GM10248 (cell line): ENCODE measurements at regions not wholly inside any gene's neighbourhood (a gene's known extent, or its start where the extent isn't known, plus 50 kb on each side); places are given as distances from the start of the nearest gene placed in this dataset.
"Not testable (repeated sequence)": the region's sequence is repeated elsewhere in the genome, so short reads cannot be mapped to it uniquely, and the experiment has no call there.

ENCODE experiments used
- CTCF ChIA-PET: fragments of 300-600 bp; sonication (Branson Sonifier 250); formaldehyde crosslinking; extraction: SDS; loops from one replicate; lab custom pipeline; 2021; ENCODE audit warnings: antibody characterized with exemption; lab: Yijun Ruan, JAX
- POLR2A ChIA-PET: fragments of 350-650 bp; sonication (Branson Sonifier 250); formaldehyde crosslinking; extraction: SDS; loops from one replicate; lab custom pipeline; 2020; ENCODE audit warnings: antibody characterized with exemption; lab: Yijun Ruan, JAX
- DNase-seq: peaks from one replicate; pipeline ENCODE4 v3.0.0; 2012; ENCODE audit errors: extremely low spot score
- TF ChIP-seq, protein P1 (sequence below): IDR thresholded peaks from 2 replicates; pipeline ENCODE4 v1.5.1; 2012; ENCODE audit warnings: mild to moderate bottlenecking, low read depth; ENCODE audit errors: extremely low read depth, missing control alignments, control extremely low read depth

DNA sequence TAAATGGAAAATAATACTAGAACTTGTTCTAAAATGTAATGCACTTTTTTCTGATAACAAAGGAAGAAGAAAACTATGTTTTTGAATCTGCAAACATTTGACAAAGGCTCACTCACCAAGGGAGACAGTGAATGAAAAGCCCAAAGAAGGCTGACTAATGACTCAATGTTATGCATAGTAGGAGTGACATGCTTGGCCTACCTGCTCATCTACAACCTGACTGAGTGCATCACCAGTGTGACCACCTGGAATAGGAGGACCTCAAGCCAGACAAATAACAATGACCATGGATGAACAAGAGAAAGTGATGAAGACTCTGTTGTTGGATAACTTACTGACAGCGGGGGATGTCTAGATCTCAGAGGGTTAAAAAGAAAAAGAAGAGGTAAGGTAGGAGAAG lies 157.2 kb downstream of the SIM1 start:
- TF ChIP-seq, protein P1, sequence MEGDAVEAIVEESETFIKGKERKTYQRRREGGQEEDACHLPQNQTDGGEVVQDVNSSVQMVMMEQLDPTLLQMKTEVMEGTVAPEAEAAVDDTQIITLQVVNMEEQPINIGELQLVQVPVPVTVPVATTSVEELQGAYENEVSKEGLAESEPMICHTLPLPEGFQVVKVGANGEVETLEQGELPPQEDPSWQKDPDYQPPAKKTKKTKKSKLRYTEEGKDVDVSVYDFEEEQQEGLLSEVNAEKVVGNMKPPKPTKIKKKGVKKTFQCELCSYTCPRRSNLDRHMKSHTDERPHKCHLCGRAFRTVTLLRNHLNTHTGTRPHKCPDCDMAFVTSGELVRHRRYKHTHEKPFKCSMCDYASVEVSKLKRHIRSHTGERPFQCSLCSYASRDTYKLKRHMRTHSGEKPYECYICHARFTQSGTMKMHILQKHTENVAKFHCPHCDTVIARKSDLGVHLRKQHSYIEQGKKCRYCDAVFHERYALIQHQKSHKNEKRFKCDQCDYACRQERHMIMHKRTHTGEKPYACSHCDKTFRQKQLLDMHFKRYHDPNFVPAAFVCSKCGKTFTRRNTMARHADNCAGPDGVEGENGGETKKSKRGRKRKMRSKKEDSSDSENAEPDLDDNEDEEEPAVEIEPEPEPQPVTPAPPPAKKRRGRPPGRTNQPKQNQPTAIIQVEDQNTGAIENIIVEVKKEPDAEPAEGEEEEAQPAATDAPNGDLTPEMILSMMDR = no peak
- ChIA-PET CTCF (no interaction called here), POLR2A (no interaction called here)
- no peak for DNase-seq

DNA sequence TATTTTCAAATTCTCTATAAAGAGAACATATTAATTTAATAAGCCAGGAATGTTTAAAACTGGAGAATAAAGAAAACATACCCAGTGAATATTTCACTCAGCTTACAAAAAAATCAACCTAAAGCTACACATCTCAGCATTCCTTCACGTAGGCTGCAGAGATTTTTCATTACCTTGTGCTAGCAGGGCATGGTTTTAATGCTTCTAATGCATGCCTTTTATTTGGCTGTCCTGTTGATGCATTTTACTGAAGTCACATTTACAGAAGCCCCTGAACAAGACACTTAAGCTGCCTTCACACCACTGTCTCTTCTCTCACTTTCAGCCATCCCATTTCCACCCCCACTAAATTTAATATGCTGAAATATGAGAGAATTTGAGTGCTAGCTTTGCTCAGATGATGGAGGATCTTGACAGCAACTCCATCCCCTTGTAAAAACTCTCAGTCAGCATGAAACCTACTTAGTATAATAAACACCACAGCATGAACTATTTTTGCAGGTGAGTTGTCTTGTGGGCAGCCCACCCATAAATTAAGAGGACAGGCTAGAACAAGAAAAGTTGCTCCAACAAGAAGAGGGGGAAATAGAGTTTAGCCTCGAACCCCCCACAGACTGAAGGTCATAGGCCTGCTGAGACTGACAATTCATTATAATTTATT lies 159.4 kb downstream of the SIM1 start:
- TF ChIP-seq, protein P1 = no peak
- CTCF ChIA-PET = interaction anchor here (0.8 to 1.9 kb wide), 2 partner anchors 9 to 15 kb away, joined by 4 to 5 read pairs; no protein-coding TSS in a partner anchor
- POLR2A ChIA-PET = no interaction called here
- DNase-seq = no peak

DNA sequence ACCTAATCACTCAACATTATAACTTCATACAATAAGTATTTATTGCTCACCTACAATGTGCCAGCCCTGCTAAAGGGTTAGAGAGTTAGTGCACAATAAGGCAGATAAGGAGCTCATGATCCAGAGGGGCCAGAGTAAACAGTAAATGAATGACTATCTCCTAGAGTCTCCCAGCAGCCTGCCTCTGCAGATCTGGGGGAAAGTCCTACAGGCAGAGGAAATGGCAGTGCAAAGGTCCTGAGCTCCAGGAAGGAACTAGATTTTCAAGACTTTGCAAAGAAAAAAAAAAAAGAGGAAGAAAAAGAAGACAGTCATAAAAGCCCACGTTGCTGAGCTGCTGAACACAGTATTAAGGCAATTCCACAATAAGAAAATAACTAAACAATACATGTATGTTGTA lies 160.1 kb downstream of the SIM1 start:
- TF ChIP-seq, protein P1 = no peak
- ChIA-PET CTCF (interaction anchor here (0.8 to 1.9 kb wide), 3 partner anchors 9 to 16 kb away, joined by 4 to 6 read pairs (median 5); no protein-coding TSS in a partner anchor), POLR2A (no interaction called here)
- no peak for DNase-seq

DNA sequence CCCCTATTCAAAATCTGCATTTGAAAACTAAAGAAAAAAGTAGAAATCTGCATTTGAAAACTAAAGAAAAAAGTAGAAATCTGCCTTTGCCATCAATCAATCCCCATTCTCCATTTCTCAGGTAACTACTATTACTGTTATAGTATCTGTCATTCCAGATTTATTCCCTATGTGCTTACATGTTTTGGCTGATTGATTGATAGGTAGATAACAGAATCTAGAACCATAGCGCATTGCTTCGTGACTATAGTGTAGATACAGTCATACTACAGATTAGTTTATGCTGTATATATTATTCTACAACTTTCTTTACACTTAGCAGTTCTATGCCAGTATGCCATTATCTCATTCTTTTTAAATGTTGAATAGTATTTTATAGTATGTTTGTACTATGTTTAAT lies 163.0 kb downstream of the SIM1 start:
- ChIA-PET CTCF (no interaction called here), POLR2A (no interaction called here)
- TF ChIP-seq, protein P1 = no peak
- DNase-seq = no peak

DNA sequence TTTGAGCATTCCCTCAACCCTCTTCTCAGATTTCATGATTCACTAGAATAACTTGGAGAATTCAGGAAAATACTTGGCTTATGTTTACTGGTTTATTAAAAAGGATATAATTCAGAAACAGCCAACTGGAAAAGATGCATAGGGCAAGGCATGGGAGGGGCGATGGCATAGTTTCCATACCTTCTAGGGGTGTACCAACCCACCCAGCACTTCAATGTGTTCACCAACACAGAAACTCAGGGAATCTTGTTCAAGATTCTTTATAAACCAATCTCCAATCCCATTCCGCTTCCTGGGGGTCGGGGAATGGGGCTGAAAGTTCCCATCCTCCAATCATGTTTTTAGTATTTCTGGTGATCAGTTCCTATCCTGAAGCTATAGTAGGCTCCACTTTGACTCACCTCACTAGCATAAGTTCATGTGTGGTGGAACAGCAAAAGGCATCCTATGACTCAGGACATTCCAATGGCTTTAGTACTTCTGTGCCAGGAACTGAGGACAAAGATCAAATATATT lies 164.4 kb downstream of the SIM1 start:
- ChIA-PET CTCF (no interaction called here), POLR2A (no interaction called here)
- DNase-seq = no peak

DNA sequence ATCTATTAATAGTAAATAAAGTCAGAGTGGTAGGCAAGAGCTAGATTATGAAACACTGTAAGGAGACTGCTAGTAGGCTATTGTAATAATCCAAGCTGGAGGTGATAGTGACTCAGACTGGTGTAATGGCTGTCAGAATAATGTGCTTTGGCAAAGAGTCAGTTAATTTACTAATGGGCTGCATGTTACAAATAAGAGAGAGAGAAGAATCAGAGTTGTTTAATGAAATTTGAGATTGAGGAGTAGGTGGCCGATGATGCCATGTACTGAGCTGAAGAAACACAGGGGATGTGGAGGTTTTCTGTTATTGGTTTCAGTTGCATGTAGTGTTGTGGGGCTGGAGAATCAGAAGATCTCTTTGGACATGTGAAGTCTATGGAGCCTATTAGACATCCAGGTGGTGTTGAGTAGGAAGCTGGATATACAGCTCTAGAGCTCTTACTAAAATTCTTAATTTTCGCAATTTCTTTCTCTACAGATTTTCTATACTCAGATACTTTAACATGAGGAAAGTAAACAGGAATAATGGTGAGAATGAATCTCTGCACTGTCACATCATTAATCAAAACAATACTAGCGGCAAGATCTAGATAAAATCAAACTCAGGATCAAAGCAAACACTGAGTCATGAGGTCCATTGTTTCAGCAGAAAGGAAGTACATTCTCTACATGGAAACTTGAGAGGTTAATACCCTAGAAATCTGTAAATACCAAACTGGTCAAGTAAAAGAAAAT lies 167.7 kb downstream of the SIM1 start:
- ChIA-PET POLR2A (no interaction called here), CTCF (interaction anchor here (1.0 to 1.7 kb wide), 3 partner anchors 8 to 17 kb away, joined by 3 to 4 read pairs (median 3); no protein-coding TSS in a partner anchor)
- DNase-seq = no peak
- TF ChIP-seq, protein P1 = no peak

More for the DNA sequence above, 164.4 kb downstream of the SIM1 start:
- TF ChIP-seq, protein P1 = no peak

DNA sequence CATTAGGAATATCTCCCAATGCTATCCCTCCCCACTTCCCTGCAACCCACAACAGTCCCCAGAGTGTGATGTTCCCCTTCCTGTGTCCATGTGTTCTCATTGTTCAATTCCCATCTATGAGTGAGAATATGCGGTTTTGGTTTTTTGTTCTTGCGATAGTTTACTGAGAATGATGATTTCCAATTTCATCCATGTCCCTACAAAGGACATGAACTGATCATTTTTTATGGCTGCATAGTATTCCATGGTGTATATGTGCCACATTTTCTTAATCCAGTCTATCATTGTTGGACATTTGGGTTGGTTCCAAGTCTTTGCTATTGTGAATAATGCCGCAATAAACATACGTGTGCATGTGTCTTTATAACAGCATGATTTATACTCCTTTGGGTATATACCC lies 169.5 kb downstream of the SIM1 start:
- CTCF ChIA-PET = interaction anchor here (1.1 to 1.7 kb wide), 2 partner anchors 10 to 12 kb away, joined by 3 to 4 read pairs; no protein-coding TSS in a partner anchor
- DNase-seq, POLR2A ChIA-PET: not testable (repeated sequence)
